Activated B cell treated with CpG ODN at 0.5 μM for 24 hours (primary cell): ENCODE measurements at regions not wholly inside any gene's neighbourhood (a gene's known extent, or its start where the extent isn't known, plus 50 kb on each side); places are given as distances from the start of the nearest gene placed in this dataset.

Experiments used
- ATAC-seq: fragments of 200-7000 bp; cut with Tn5 transposase; one replicate; pipeline ENCODE4 v1.10.0; 2021; ENCODE audit warnings: low read depth, mild to moderate bottlenecking, moderate library complexity
- CTCF ChIA-PET: fragments of 350-600 bp; sonication (Branson Sonifier 250); formaldehyde crosslinking; loops from one replicate; lab custom pipeline; 2021; ENCODE audit warnings: antibody characterized with exemption; lab: Charles Lee
- POLR2A ChIA-PET: fragments of 350-600 bp; sonication (Branson Sonifier 250); formaldehyde crosslinking; loops from one replicate; lab custom pipeline; 2021; ENCODE audit warnings: antibody characterized with exemption; lab: Charles Lee
- DNase-seq: peaks from one replicate; pipeline ENCODE4 v3.0.0; 2022
- H3K27ac Mint-ChIP-seq: one replicate; pipeline ENCODE4 v1.8.0; 2020; ENCODE audit warnings: mixed read lengths
- H3K27me3 Mint-ChIP-seq: one replicate; pipeline ENCODE4 v1.8.0; 2021; ENCODE audit warnings: mixed read lengths
- H3K36me3 Mint-ChIP-seq: one replicate; pipeline ENCODE4 v1.8.0; 2021; ENCODE audit warnings: low read depth, mixed read lengths
- H3K4me1 Mint-ChIP-seq: one replicate; pipeline ENCODE4 v1.8.0; 2021; ENCODE audit warnings: mixed read lengths
- H3K4me3 Mint-ChIP-seq: one replicate; pipeline ENCODE4 v1.8.0; 2020; ENCODE audit warnings: mild to moderate bottlenecking, mixed read lengths
- H3K9me3 Mint-ChIP-seq: one replicate; pipeline ENCODE4 v1.8.0; 2020; ENCODE audit warnings: mixed read lengths
- CTCF ChIP-seq: fragments of 200-600 bp; IDR thresholded peaks from one replicate; pipeline ENCODE4 v1.8.0; 2022; ENCODE audit warnings: antibody characterized with exemption, mild to moderate bottlenecking
- intact Hi-C: fragments of 100-400 bp; cut with micrococcal nuclease; formaldehyde crosslinking; loops from one replicate; pipeline ENCODE4 v1.15.1; 2024

GRCh38 chr9:1453636-1454035 is 403.5 kb downstream of the DMRT2 start:
- CTCF ChIA-PET, result no interaction called here
- DNase-seq (no peak), ATAC-seq (no peak)
- Mint-ChIP-seq H3K36me3 (no peaks in the 10 kb centered on the region), H3K9me3 (no peaks in the 10 kb centered on the region), H3K27me3 (peaks cover 4% of the 10 kb centered on the region), H3K4me3 (no peak overlapping the region), H3K27ac (no peak overlapping the region), H3K4me1 (no peaks in the 10 kb centered on the region)
- POLR2A ChIA-PET, result no interaction called here
- no peak for TF ChIP-seq CTCF
- intact Hi-C loops, result no loop called here

GRCh38 chr9:1454211-1454610 is 404.1 kb downstream of the DMRT2 start:
- H3K27ac Mint-ChIP-seq, result no peak overlapping the region
- CTCF ChIA-PET, result no interaction called here
- POLR2A ChIA-PET, result no interaction called here
- H3K9me3 Mint-ChIP-seq, result no peaks in the 10 kb centered on the region
- DNase-seq, result no peak
- H3K27me3 Mint-ChIP-seq, result peaks cover 4% of the 10 kb centered on the region
- no peak for TF ChIP-seq CTCF
- H3K4me1 Mint-ChIP-seq, result no peaks in the 10 kb centered on the region
- no peak for ATAC-seq
- H3K36me3 Mint-ChIP-seq, result no peaks in the 10 kb centered on the region
- intact Hi-C loops, result no loop called here
- H3K4me3 Mint-ChIP-seq, result no peak overlapping the region

GRCh38 chr9:1454616-1455347 is 404.6 kb downstream of the DMRT2 start:
- Mint-ChIP-seq H3K27ac (no peak overlapping the region), H3K27me3 (peaks cover 4% of the 10 kb centered on the region), H3K36me3 (no peaks in the 10 kb centered on the region), H3K9me3 (no peaks in the 10 kb centered on the region), H3K4me1 (no peaks in the 10 kb centered on the region), H3K4me3 (no peak overlapping the region)
- intact Hi-C loops, result no loop called here
- CTCF ChIA-PET, result no interaction called here
- POLR2A ChIA-PET, result no interaction called here
- DNase-seq (no peak), ATAC-seq (no peak)
- TF ChIP-seq CTCF, result no peak

GRCh38 chr9:1455766-1456165 is 405.6 kb downstream of the DMRT2 start:
- H3K9me3 Mint-ChIP-seq, result no peaks in the 10 kb centered on the region
- intact Hi-C loops, result no loop called here
- ChIA-PET CTCF (no interaction called here), POLR2A (no interaction called here)
- ATAC-seq (no peak), DNase-seq (no peak)
- H3K4me1 Mint-ChIP-seq, result no peaks in the 10 kb centered on the region
- H3K36me3 Mint-ChIP-seq, result no peaks in the 10 kb centered on the region
- peaks cover 4% of the 10 kb centered on the region for H3K27me3 Mint-ChIP-seq
- H3K27ac Mint-ChIP-seq, result no peak overlapping the region
- TF ChIP-seq CTCF, result no peak
- H3K4me3 Mint-ChIP-seq, result no peak overlapping the region

- no peak for DNase-seq
- POLR2A ChIA-PET, result no interaction called here
- TF ChIP-seq CTCF, result no peak
- Mint-ChIP-seq H3K4me1 (no peaks in the 10 kb centered on the region), H3K4me3 (no peak overlapping the region), H3K27me3 (peaks cover 4% of the 10 kb centered on the region), H3K9me3 (no peaks in the 10 kb centered on the region), H3K36me3 (no peaks in the 10 kb centered on the region), H3K27ac (no peak overlapping the region)
- CTCF ChIA-PET, result no interaction called here
- no peak for ATAC-seq
- intact Hi-C loops, result no loop called here
These were observed 406.3 kb downstream of the DMRT2 start for GRCh38 chr9:1456301-1457024.
